WI38 (cell line): ENCODE measurements at regions not wholly inside any gene's neighbourhood (a gene's known extent, or its start where the extent isn't known, plus 50 kb on each side); places are given as distances from the start of the nearest gene placed in this dataset.

Experiments
- H3K4me3 ChIP-seq: 2 replicates; pipeline ENCODE4 v1.5.1; 2011; ENCODE audit warnings: low read depth, mild to moderate bottlenecking, control low read depth, low read length
- TF ChIP-seq, protein P1 (sequence below): IDR thresholded peaks from 2 replicates; pipeline ENCODE4 v1.5.1; 2012; ENCODE audit warnings: low read depth, mild to moderate bottlenecking, control low read depth, low read length

DNA sequence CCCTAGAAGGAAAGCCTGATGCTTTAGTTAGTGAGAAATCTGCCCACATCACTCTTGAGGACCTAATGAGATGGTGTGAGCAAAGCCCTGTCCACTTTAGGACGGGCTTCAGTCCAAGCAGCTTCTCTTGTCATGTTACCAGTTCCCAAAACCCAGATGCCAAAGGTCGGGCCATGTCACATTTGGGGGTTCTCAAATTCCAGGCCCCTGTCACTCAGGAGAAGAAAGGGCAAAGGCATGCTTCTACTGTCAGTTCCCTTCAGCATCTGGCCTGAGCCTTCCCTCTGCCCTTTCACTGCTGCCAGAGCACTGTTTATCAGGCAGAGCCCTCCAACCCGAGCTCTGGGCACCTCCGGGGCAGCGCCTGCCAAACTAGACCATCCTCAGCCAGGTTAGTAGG lies 556.0 kb downstream of the BNC2 start:
- TF ChIP-seq, protein P1, sequence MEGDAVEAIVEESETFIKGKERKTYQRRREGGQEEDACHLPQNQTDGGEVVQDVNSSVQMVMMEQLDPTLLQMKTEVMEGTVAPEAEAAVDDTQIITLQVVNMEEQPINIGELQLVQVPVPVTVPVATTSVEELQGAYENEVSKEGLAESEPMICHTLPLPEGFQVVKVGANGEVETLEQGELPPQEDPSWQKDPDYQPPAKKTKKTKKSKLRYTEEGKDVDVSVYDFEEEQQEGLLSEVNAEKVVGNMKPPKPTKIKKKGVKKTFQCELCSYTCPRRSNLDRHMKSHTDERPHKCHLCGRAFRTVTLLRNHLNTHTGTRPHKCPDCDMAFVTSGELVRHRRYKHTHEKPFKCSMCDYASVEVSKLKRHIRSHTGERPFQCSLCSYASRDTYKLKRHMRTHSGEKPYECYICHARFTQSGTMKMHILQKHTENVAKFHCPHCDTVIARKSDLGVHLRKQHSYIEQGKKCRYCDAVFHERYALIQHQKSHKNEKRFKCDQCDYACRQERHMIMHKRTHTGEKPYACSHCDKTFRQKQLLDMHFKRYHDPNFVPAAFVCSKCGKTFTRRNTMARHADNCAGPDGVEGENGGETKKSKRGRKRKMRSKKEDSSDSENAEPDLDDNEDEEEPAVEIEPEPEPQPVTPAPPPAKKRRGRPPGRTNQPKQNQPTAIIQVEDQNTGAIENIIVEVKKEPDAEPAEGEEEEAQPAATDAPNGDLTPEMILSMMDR: no peak
- H3K4me3 ChIP-seq: no peak overlapping the region

DNA sequence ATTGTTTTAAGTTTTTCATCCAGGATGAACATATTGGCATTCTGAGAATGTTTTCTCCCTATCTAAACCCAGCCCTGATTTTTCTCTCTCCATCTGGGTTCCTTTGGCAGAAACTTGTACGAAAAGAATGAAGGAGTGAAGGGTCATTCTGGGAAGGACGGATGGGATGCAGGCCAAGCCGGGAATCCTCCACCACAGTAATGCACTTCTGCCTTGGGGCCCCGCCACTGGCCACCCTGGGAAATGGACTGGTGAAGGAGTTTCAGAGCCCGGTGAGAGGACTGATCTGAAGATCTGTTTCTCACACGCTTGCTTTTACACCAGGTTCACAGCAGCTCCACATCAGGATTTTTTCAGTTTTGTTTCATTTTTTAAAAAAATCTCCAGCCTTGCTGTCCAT lies 554.8 kb downstream of the BNC2 start:
- TF ChIP-seq, protein P1: no peak
- H3K4me3 ChIP-seq: no peak overlapping the region

DNA sequence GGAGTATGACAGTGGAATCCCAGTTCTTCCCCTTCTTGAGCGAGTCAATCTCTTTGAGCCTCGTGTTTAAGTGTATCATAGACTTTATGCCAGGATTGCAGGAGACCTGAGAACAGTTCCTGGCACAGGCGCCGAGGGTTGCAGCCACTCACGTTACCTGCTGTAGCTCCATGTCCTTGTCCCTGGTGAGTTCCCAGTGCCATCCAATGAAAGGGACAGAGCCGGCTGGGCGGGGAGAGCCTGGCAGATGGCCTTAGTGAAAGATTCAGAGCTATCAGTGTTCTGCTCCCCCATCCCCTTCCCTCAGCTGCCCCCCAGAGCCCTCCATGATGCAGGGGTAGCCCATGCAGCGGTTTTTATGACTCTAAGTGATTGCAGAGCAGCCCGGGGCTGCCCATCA lies 554.0 kb downstream of the BNC2 start:
- TF ChIP-seq, protein P1: no peak
- H3K4me3 ChIP-seq: no peak overlapping the region

DNA sequence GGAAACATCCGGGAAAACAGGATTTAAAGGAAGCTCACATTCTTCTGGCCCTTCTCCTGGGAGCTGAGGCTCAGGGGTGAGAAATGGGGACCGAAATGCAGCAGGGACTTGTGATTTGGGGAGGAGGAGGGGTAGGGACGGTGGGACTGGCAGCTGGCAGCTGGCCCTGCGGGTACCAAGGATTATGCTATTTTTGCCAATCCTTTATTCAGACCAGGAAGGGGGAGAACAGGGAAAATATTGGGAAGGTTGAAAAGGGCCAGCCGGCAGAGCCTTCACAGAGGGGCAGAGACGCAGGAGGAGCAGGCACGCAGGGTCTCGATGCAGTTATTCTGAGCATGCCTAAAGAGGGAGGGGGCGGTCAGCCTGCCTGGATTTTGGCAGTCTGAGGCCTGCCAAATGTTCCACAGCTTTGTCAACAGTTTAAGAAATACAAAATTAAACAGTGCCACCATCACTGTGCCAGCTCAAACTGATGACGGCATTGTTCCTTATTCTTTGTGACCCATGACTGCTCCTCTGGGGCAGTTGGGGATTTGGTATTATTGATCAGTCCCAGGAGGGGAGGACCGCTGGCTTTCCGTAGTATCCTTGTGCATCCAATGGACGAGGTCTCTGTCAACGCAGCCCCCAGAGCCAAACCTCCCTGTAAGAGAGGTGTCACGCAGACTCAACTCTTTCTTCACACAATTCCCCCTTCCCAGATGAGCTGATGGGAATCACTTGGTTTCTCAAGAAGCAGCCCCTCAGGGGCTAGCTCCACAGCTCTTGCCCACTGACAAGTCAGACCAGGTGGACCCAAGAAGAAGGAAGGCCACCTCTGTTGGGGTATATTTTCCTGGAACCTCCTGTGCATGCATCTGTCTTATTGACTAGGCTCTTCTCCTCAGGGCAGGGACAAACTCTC lies 553.3 kb downstream of the BNC2 start:
- TF ChIP-seq, protein P1: no peak

GRCh38 chr9:16318516-16319060 lies 551.9 kb downstream of the BNC2 start:
- no peak overlapping the region for H3K4me3 ChIP-seq

More for the DNA sequence above, 553.3 kb downstream of the BNC2 start:
- no peak overlapping the region for H3K4me3 ChIP-seq

GRCh38 chr9:16319646-16320045 lies 550.8 kb downstream of the BNC2 start:
- no peak overlapping the region for H3K4me3 ChIP-seq
- TF ChIP-seq, protein P1: no peak

More at GRCh38 chr9:16318516-16319060, 551.9 kb downstream of the BNC2 start:
- TF ChIP-seq, protein P1: no peak

DNA sequence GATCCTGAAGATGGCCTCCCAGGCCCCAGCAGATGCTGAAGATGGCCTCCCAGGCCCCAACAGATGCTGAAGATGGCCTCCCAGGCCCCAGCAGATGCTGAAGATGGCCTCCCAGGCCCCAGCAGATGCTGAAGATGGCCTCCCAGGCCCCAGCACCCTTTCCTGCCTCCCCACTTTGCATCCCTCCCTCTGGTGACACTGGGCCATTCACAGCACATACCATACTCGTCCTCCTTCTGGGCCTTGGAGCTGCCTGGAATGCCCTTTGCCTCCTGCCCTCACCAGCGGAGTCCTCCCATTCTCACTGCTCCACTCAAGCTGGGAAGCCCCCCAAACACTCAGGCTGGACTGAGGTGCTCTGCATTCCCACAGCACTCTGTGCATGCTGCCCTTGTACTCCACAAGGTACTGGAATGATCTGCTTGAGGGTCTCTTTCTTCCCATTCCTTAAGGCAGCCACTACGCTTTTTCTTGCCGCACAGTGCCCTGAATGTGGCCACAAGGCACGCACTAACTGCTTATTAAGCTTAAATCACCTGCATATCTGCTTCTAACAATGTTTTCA lies 550.0 kb downstream of the BNC2 start:
- TF ChIP-seq, protein P1: no peak

More for the DNA sequence above, 550.0 kb downstream of the BNC2 start:
- no peak overlapping the region for H3K4me3 ChIP-seq
